Aorta (tissue), 5 donors: ENCODE measurements at regions not wholly inside any gene's neighbourhood (a gene's known extent, or its start where the extent isn't known, plus 50 kb on each side); places are given as distances from the start of the nearest gene placed in this dataset.

Experiments used
- ATAC-seq: fragments of 200-7000 bp; cut with Tn5 transposase; one replicate; pipeline ENCODE4 v1.9.1; 2022; ENCODE audit warnings: moderate library complexity; ENCODE audit not compliant: low FRiP score
- DNase-seq, 2 donors: peaks; one replicate each; pipeline ENCODE4 v3.0.0-alpha.2; 2020
- H3K27ac ChIP-seq, 2 donors: one replicate each; pipeline ENCODE4 v1.5.1; 2013; ENCODE audit warnings: low read length in 2 of 2, mild to moderate bottlenecking in 2 of 2, moderate library complexity in 2 of 2, control low read depth in 1 of 2, inconsistent platforms in 1 of 2, low read depth in 1 of 2
- H3K27me3 ChIP-seq, 2 donors: one replicate each; pipeline ENCODE4 v1.6.1; 2013; ENCODE audit warnings: control low read depth in 1 of 2, low read length in 1 of 2, mild to moderate bottlenecking in 1 of 2, moderate library complexity in 1 of 2; ENCODE audit not compliant: insufficient read depth in 2 of 2, control insufficient read depth in 1 of 2
- H3K36me3 ChIP-seq, 2 donors: one replicate each; pipeline ENCODE4 v1.6.1; 2013; ENCODE audit warnings: control low read depth in 1 of 2, low read length in 1 of 2, mild to moderate bottlenecking in 1 of 2; ENCODE audit not compliant: insufficient read depth in 2 of 2, control insufficient read depth in 1 of 2
- H3K4me1 ChIP-seq, 2 donors: one replicate each; pipeline ENCODE4 v1.6.1; 2013; ENCODE audit warnings: low read length in 2 of 2, control low read depth in 1 of 2, mild to moderate bottlenecking in 1 of 2, moderate library complexity in 1 of 2; ENCODE audit not compliant: insufficient read depth in 2 of 2, control insufficient read depth in 1 of 2
- H3K4me3 ChIP-seq, 2 donors: one replicate each; pipeline ENCODE4 v1.5.1; 2013; ENCODE audit warnings: low read length in 2 of 2, control low read depth in 1 of 2, mild to moderate bottlenecking in 1 of 2
- H3K9me3 ChIP-seq: one replicate; pipeline ENCODE4 v1.6.1; 2013; ENCODE audit warnings: mild to moderate bottlenecking, low read length; ENCODE audit not compliant: control insufficient read depth
- WGBS, 2 donors: extraction: QIAGEN DNeasy Blood & Tissue Kit; methylation state at CpG; one replicate each; pipeline ENCODE4 v1.1.7; 2013; 5-methylcytosine and 5-hydroxymethylcytosine counted together
- intact Hi-C, 2 donors: fragments of 100-400 bp; cut with DNase I; formaldehyde crosslinking; loops; one replicate each; pipeline versions ENCODE4 v1.14.2 to v1.15.0; 2022
- donor health status: healthy with polysubstance abuse.
- donor health status: Bipolar disorder and iron deficiency.
- donor health status: DM: no; HTN: no; CAD: no.
- donor health status: DM: no; HTN: no; CAD: no.
- donor health status: DM: yes; HTN: yes; CAD: no.

DNA sequence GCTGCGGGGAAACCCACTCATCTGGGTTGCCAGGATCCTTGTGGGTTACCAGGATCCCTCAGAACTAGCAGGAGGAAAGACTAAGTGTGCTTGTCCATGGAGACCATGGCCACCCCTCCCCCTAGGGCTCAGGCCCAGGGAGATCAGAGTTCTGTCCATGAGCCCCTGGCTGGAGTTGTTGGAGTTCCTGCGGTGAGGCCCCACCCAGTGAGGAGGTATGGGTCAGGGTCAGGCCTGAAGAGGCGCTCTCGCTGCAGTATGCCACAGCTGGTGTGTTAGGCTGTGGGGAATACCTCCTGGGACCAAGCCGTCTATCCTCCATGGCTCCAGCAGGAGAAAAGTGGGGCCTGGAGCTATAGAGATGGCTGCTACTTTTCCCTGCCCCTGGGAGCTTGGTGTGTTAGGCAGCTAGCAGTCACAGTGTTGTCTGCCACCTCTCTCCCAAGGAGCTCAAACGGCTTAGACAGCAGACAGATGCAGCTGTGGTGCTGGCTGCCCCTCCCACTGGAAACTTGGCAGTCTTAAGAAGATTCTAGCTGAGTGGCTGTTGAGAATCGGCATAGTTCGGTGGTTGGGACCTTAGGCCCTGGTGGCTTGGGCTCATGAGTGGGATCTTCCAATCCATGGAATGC is 240.3 kb upstream of the CELF4 start:
- 76 to 77% methylated on average over 8 of the region's 8 CpGs for WGBS, 2 donors
- Histone ChIP-seq H3K27me3 (no peaks in the 10 kb centered on the region), H3K9me3 (no peaks in the 10 kb centered on the region), H3K27ac (no peak overlapping the region), H3K4me1 (no peaks in the 10 kb centered on the region), H3K36me3 (no peaks in the 10 kb centered on the region), H3K4me3 (no peak overlapping the region)
- no peak for ATAC-seq
- intact Hi-C loops, result no loop called here
- peak in 1 of 2 donors; percentile 44 for DNase-seq

DNA sequence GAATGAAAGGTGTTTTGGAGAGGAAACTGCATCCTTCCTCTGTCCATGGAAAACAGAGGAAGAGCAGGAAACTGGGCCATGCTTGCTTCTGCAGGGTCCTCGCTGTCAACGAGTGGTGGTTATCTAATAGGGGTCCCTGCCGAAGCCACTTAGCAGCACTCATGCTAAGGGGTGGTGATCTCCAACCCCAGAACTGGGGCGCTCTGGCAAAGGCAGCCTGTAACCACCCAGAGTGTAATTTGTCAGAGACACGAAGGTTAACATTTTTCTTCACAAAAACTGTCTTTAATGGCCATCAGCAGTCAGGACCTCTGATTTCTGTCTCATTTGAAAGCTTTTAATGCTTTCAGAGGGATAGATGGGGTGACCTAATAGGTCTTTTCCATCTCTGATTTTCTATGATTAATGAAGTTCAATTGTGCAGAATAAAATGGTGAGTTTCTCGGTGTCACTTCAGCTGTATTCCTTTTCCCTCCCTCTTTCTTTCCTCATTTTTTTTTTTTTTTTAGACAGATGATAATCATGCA is 231.3 kb upstream of the CELF4 start:
- no peak overlapping the region for H3K27ac ChIP-seq
- ATAC-seq (no peak), DNase-seq (no peak)
- no peaks in the 10 kb centered on the region for H3K36me3 ChIP-seq
- no peaks in the 10 kb centered on the region for H3K27me3 ChIP-seq
- intact Hi-C loops, result loop anchor here in 1 of 2 donors (10.0 kb wide), 1 partner anchor 68 kb away; no protein-coding TSS in a partner anchor
- H3K9me3 ChIP-seq, result peaks cover 2% of the 10 kb centered on the region
- H3K4me1 ChIP-seq, result no peaks in the 10 kb centered on the region
- no peak overlapping the region for H3K4me3 ChIP-seq
- WGBS, 2 donors, result 79 to 81% methylated on average over 6 of the region's 6 CpGs

DNA sequence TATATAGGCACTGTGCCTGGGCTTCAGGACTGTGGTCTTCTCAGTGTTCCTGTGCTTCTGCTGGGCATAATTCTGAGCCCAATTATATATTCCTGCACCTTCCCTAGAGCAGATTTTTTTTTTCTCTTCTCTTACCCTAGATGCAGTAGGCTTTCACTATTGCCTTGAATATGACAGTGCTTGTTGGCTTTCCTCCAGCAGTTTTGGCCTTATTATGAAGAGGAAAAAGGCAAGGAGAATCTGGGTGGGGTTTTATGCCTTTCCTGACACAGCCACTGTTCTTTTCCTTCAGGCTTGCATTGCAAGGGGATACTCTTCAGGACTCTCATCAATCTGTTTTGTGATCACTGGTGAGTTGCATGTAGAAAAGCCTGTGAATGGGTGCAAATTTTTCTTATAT is 221.9 kb upstream of the CELF4 start:
- H3K27me3 ChIP-seq, result no peaks in the 10 kb centered on the region

DNA sequence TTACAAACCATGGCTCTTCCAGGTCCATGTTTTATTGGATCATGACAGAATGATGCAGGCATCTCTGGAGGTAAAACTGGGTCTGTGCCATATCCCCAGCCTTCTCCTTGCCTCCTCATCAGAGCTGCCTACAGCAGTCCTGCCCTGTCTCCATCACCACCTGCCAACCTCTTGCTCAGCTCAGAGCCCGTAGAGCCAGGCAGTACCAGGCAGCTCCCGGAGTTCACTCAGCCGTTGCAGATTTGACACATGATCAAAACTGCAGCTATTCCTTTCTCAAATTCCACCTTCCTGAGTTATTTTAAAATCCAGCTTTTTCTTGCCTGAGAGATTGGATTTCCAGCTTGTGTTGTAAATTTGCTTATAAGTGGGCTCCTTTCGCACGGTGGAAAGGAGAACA is 218.2 kb upstream of the CELF4 start:
- Histone ChIP-seq H3K4me1 (no peaks in the 10 kb centered on the region), H3K27me3 (no peaks in the 10 kb centered on the region), H3K36me3 (no peaks in the 10 kb centered on the region), H3K9me3 (no peaks in the 10 kb centered on the region), H3K4me3 (no peak overlapping the region), H3K27ac (no peak overlapping the region)
- ATAC-seq (no peak), DNase-seq (no peak)
- intact Hi-C loops, result no loop called here
- 28 to 40% methylated on average over 5 of the region's 5 CpGs for WGBS, 2 donors

More for the DNA sequence above, 221.9 kb upstream of the CELF4 start:
- Histone ChIP-seq H3K36me3 (no peaks in the 10 kb centered on the region), H3K4me3 (no peak overlapping the region), H3K4me1 (no peaks in the 10 kb centered on the region), H3K9me3 (no peaks in the 10 kb centered on the region), H3K27ac (no peak overlapping the region)
- DNase-seq (no peak), ATAC-seq (no peak)
- intact Hi-C loops, result no loop called here

DNA sequence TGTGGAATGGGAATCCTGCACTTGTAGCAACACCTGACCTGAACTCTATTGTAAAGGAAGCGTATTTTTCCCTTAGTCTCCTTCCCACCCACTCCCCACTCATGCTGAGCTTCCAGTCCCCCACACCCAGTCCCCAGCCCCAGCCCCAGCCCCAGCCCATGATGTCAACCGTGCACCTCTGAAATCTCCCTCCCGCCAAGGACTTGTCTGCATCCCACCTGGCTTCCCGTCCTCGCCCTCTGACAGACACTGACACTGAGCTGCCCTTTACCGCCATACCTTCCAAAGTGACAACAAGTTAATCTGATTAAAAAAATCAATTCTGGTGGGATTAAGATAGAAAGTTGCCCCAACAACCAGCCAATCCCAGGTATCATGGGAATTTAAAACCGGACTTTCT is 213.6 kb upstream of the CELF4 start:
- no peak overlapping the region for H3K27ac ChIP-seq
- H3K4me1 ChIP-seq, result no peaks in the 10 kb centered on the region

DNA sequence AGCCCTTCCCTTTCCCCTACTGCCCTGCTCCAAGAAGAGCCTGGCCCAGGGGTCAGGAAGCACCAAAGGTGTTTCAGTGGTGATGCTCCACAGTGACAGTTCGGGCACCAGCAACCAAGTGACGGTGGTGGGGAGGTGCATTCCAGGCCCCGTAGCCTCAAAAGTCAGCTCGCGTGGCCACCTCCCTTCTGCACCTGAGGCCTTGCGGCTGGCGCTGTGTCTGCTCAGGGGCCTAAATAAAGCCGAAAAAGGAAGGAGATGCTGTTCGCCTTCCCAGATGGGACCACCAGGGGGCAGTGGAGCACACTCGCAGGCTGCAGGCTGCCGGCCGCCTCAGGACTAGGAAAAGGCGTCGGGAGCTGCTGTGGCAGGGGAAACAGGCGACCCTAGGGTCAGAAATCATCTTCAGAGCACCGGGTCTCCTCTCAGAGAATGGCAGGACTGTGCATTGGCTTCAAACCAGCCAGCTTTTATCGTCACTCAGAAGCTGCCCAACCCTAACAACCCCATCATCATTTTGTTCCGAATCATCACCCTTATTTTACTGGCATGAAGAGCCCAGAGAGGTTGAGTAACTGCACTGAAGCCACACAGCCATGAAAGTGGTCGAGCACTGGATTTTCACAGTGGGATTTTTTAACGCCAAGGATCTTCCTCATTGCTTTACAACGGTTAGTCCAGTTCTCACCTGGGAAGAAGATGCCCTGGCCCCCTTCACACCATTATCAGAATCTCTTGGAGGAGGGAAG is 213.0 kb upstream of the CELF4 start:
- ATAC-seq, result peak; percentile 49
- peak; percentile 65 to 83 for DNase-seq
- H3K4me1 ChIP-seq, result no peaks in the 10 kb centered on the region
- 22 to 23% methylated on average over 21 of the region's 21 CpGs for WGBS, 2 donors
- H3K27ac ChIP-seq, result no peak overlapping the region
- no peaks in the 10 kb centered on the region for H3K9me3 ChIP-seq
- no peaks in the 10 kb centered on the region for H3K27me3 ChIP-seq
- intact Hi-C loops, result no loop called here
- no peaks in the 10 kb centered on the region for H3K36me3 ChIP-seq
- no peak overlapping the region for H3K4me3 ChIP-seq

More for the DNA sequence above, 213.6 kb upstream of the CELF4 start:
- H3K9me3 ChIP-seq, result no peaks in the 10 kb centered on the region
- no peak overlapping the region for H3K4me3 ChIP-seq
- WGBS, 2 donors, result 72 to 76% methylated on average over 7 of the region's 7 CpGs
- ATAC-seq (no peak), DNase-seq (no peak)
- intact Hi-C loops, result no loop called here
- no peaks in the 10 kb centered on the region for H3K27me3 ChIP-seq
- H3K36me3 ChIP-seq, result no peaks in the 10 kb centered on the region

DNA sequence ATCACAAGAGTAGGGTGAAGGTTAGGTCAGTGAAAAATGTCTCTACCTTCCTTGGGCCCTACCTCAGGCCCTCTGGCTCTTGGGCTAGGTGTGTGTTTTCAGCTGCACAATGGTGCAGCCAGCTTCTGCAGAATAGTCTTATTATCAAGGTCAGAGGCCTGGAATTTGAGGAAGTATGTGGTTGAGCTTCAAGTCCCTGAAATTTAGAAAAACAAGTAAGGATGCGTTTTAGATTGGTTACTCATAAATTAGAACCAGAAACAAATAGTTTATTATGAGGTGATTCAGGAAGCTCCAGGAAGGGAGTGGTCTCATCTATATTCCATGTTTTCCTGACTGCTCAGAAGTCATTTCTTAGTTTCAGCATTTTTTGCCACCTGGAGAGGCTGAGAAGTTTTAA is 204.2 kb upstream of the CELF4 start:
- intact Hi-C loops, result no loop called here
- ATAC-seq, result no peak
- H3K27ac ChIP-seq, result no peak overlapping the region

DNA sequence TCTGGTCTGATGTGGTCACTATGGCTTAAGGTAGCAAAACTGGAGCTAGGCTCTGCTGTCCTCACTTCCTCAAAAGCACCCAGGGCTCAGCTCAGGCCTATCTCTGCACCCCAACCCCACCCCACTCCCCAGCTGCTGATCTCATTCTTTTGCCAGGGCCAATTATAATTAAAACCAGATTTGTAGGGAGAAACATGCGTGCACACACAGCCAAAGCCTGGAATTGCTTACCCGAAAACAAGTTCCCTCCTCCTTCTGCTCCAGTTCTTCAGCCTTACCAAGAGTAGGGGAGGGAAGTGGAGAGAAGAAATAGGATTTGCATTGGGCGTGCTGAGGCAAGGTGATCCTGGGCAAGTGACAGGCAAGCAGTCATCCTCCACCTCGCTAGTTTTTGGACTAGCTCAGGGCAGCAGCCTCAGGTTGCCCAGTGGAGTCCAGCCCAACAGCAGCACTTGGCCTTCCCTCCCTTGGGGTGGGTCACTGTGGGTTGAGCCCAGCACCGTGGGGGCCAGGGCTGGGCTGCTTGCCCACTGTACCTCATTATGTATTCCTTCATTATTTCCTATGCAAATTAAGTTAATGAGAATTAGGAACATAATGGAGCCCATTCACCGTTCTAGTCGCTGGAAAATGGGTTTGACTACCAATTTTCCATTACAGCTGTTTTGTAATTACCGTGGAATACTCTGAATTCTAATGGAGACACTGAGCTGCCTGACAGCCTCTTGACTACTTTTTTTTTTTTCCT is 199.1 kb upstream of the CELF4 start:
- intact Hi-C loops, result no loop called here
- no peak for ATAC-seq
- Histone ChIP-seq H3K27me3 (peaks cover 0 to 2% of the 10 kb centered on the region in 2 donors), H3K36me3 (no peaks in the 10 kb centered on the region), H3K9me3 (no peaks in the 10 kb centered on the region), H3K4me3 (no peak overlapping the region), H3K4me1 (no peaks in the 10 kb centered on the region), H3K27ac (no peak overlapping the region)
- no peak for DNase-seq
- 80 to 81% methylated on average over 8 of the region's 8 CpGs for WGBS, 2 donors

More for the DNA sequence above, 204.2 kb upstream of the CELF4 start:
- Histone ChIP-seq H3K36me3 (no peaks in the 10 kb centered on the region), H3K9me3 (peaks cover 3% of the 10 kb centered on the region), H3K4me3 (no peak overlapping the region), H3K27me3 (no peaks in the 10 kb centered on the region), H3K4me1 (no peaks in the 10 kb centered on the region)
- WGBS, 2 donors, result 52 to 56% methylated on average over 1 of the region's 1 CpG
- no peak for DNase-seq
